HEK293 (cell line): ENCODE measurements at regions not wholly inside any gene's neighbourhood (a gene's known extent, or its start where the extent isn't known, plus 50 kb on each side); places are given as distances from the start of the nearest gene placed in this dataset.

Experiments
- CTCF ChIA-PET: fragments of 350-600 bp; formaldehyde crosslinking; extraction: SDS; loops from one replicate; lab custom pipeline; 2021; ENCODE audit warnings: antibody characterized with exemption; lab: Yijun Ruan, JAX
- POLR2A ChIA-PET: fragments of 300-600 bp; formaldehyde crosslinking; extraction: SDS; loops from one replicate; lab custom pipeline; 2020; ENCODE audit warnings: antibody characterized with exemption, inconsistent platforms; lab: Yijun Ruan, JAX
- H3K27ac ChIP-seq: fragments of 200-500 bp; sonication (Bioruptor generic); 2 replicates; pipeline ENCODE4 v1.5.1; 2014; ENCODE audit warnings: low read depth, low read length, control low read depth, inconsistent platforms; ENCODE audit errors: extremely low read depth
- H3K36me3 ChIP-seq, 2 experiments: fragments of 200-500 bp in 1 of 2; sonication (Bioruptor generic) in 1 of 2; 1 replicate in 1 of 2; 2 replicates in 1 of 2; pipeline ENCODE4 v1.5.1; 2014 to 2017; ENCODE audit warnings: inconsistent platforms in 2 of 2, low read length in 2 of 2; ENCODE audit not compliant: control insufficient read depth in 2 of 2, insufficient read depth in 1 of 2
- H3K4me1 ChIP-seq: fragments of 200-500 bp; sonication (Bioruptor generic); 2 replicates; pipeline ENCODE4 v1.5.1; 2014; ENCODE audit warnings: mild to moderate bottlenecking, low read length, inconsistent platforms; ENCODE audit not compliant: control insufficient read depth, insufficient read depth
- H3K4me3 ChIP-seq: 2 replicates; pipeline ENCODE4 v1.5.1; 2011; ENCODE audit warnings: low read depth, mild to moderate bottlenecking, control low read depth, low read length, moderate library complexity
- H3K9me3 ChIP-seq: fragments of 200-500 bp; sonication (Bioruptor generic); 2 replicates; pipeline ENCODE4 v1.5.1; 2014; ENCODE audit warnings: low read depth, low read length, inconsistent platforms; ENCODE audit not compliant: control insufficient read depth, insufficient read depth
- GLI4 ChIP-seq: fragments of 450-650 bp; formaldehyde crosslinking; IDR thresholded peaks from 2 replicates; pipeline ENCODE4 v1.5.1; 2016; ENCODE audit warnings: missing biosample characterization, missing genetic modification characterization
- IKZF3 ChIP-seq: fragments of 450-650 bp; IDR thresholded peaks from 2 replicates; pipeline ENCODE4 v1.5.0; 2018; ENCODE audit warnings: missing biosample characterization, mild to moderate bottlenecking, missing genetic modification characterization, moderate library complexity
- SP2 ChIP-seq: fragments of 450-650 bp; formaldehyde crosslinking; IDR thresholded peaks from 2 replicates; pipeline ENCODE4 v1.5.1; 2016; ENCODE audit warnings: missing biosample characterization, missing genetic modification characterization
- TRIM28 ChIP-seq: IDR thresholded peaks from 2 replicates; pipeline ENCODE4 v1.6.1; 2011; ENCODE audit warnings: low read length, control low read depth, borderline replicate concordance
- ZNF10 ChIP-seq: fragments of 450-650 bp; formaldehyde crosslinking; IDR thresholded peaks from 2 replicates; pipeline ENCODE4 v1.5.1; 2017; ENCODE audit warnings: missing biosample characterization, missing genetic modification characterization
- ZNF114 ChIP-seq: fragments of 450-650 bp; formaldehyde crosslinking; IDR thresholded peaks from 2 replicates; pipeline ENCODE4 v1.5.0; 2017; ENCODE audit warnings: missing biosample characterization, missing genetic modification characterization
- ZNF19 ChIP-seq: fragments of 450-650 bp; formaldehyde crosslinking; IDR thresholded peaks from 2 replicates; pipeline ENCODE4; 2016; ENCODE audit warnings: missing biosample characterization, missing genetic modification characterization, low read depth
- ZNF202 ChIP-seq: fragments of 450-650 bp; formaldehyde crosslinking; IDR thresholded peaks from 2 replicates; pipeline ENCODE4 v1.5.1; 2016; ENCODE audit warnings: missing biosample characterization, missing genetic modification characterization, borderline replicate concordance
- ZNF221 ChIP-seq: fragments of 450-650 bp; formaldehyde crosslinking; IDR thresholded peaks from 2 replicates; pipeline ENCODE4 v1.5.1; 2017; ENCODE audit warnings: missing biosample characterization, missing genetic modification characterization, borderline replicate concordance
- ZNF274 ChIP-seq, 2 experiments: fragments of 200-500 bp in 1 of 2; fragments of 450-650 bp in 1 of 2; sonication (Bioruptor generic) in 1 of 2; formaldehyde crosslinking in 1 of 2; IDR thresholded peaks; 2 replicates each; pipeline versions ENCODE4 v1.5.1 to v1.6.1; 2014 to 2016; ENCODE audit warnings: borderline replicate concordance in 1 of 2, inconsistent platforms in 1 of 2, low read length in 1 of 2, missing biosample characterization in 1 of 2, missing genetic modification characterization in 1 of 2
- ZNF341 ChIP-seq: fragments of 450-650 bp; formaldehyde crosslinking; IDR thresholded peaks from 2 replicates; pipeline ENCODE4; 2016; ENCODE audit warnings: low read depth, missing biosample characterization, missing genetic modification characterization
- ZNF354C ChIP-seq: fragments of 450-650 bp; formaldehyde crosslinking; IDR thresholded peaks from 2 replicates; pipeline ENCODE4 v1.5.1; 2016; ENCODE audit warnings: missing biosample characterization, missing genetic modification characterization, low read depth, borderline replicate concordance
- ZNF391 ChIP-seq: fragments of 450-650 bp; formaldehyde crosslinking; IDR thresholded peaks from 2 replicates; pipeline ENCODE4 v1.5.1; 2016; ENCODE audit warnings: low read depth, missing biosample characterization, missing genetic modification characterization, borderline replicate concordance
- ZNF404 ChIP-seq: fragments of 450-650 bp; formaldehyde crosslinking; IDR thresholded peaks from 2 replicates; pipeline ENCODE4 v1.5.1; 2017; ENCODE audit warnings: missing biosample characterization, missing genetic modification characterization
- ZNF426 ChIP-seq: fragments of 450-650 bp; formaldehyde crosslinking; IDR thresholded peaks from 2 replicates; pipeline ENCODE4 v1.5.1; 2017; ENCODE audit warnings: missing biosample characterization, missing genetic modification characterization, mild to moderate bottlenecking, inconsistent platforms, moderate library complexity
- ZNF514 ChIP-seq: fragments of 450-650 bp; formaldehyde crosslinking; IDR thresholded peaks from 2 replicates; pipeline ENCODE4 v1.5.1; 2016; ENCODE audit warnings: missing biosample characterization, missing genetic modification characterization
- ZNF658 ChIP-seq: fragments of 450-650 bp; formaldehyde crosslinking; IDR thresholded peaks from 2 replicates; pipeline ENCODE4; 2016; ENCODE audit warnings: missing biosample characterization, missing genetic modification characterization
- ZNF670 ChIP-seq: fragments of 450-650 bp; formaldehyde crosslinking; IDR thresholded peaks from 2 replicates; pipeline ENCODE4 v1.5.1; 2016; ENCODE audit warnings: missing biosample characterization, missing genetic modification characterization, low read depth
- ZNF707 ChIP-seq: fragments of 450-650 bp; formaldehyde crosslinking; IDR thresholded peaks from 2 replicates; pipeline ENCODE4 v1.5.1; 2016; ENCODE audit warnings: missing biosample characterization, missing genetic modification characterization
- ZNF791 ChIP-seq: fragments of 450-650 bp; formaldehyde crosslinking; IDR thresholded peaks from 2 replicates; pipeline ENCODE4 v1.5.1; 2016; ENCODE audit warnings: missing biosample characterization, missing genetic modification characterization
- ZNF792 ChIP-seq: fragments of 450-650 bp; formaldehyde crosslinking; IDR thresholded peaks from 2 replicates; pipeline ENCODE4 v1.5.1; 2016; ENCODE audit warnings: missing biosample characterization, missing genetic modification characterization
- ZNF837 ChIP-seq: fragments of 450-650 bp; formaldehyde crosslinking; IDR thresholded peaks from 2 replicates; pipeline ENCODE4 v1.5.1; 2016; ENCODE audit warnings: missing biosample characterization, missing genetic modification characterization
- ZNF843 ChIP-seq: fragments of 450-650 bp; formaldehyde crosslinking; IDR thresholded peaks from 2 replicates; pipeline ENCODE4 v1.5.1; 2016; ENCODE audit warnings: missing biosample characterization, missing genetic modification characterization
- ZSCAN23 ChIP-seq: fragments of 450-650 bp; formaldehyde crosslinking; IDR thresholded peaks from 2 replicates; pipeline ENCODE4 v1.5.1; 2016; ENCODE audit warnings: missing biosample characterization, missing genetic modification characterization
- TF ChIP-seq, protein P1 (sequence below): fragments of 450-650 bp; formaldehyde crosslinking; IDR thresholded peaks from 2 replicates; pipeline ENCODE4 v1.5.1; 2016; ENCODE audit warnings: missing biosample characterization, missing genetic modification characterization, low read depth
- TF ChIP-seq, protein P2 (sequence below): fragments of 450-650 bp; formaldehyde crosslinking; IDR thresholded peaks from 2 replicates; pipeline ENCODE4 v1.5.1; 2016; ENCODE audit warnings: missing biosample characterization, missing genetic modification characterization
- TF ChIP-seq, protein P3 (sequence below): fragments of 450-650 bp; formaldehyde crosslinking; IDR thresholded peaks from 2 replicates; pipeline ENCODE4 v1.5.1; 2016; ENCODE audit warnings: missing biosample characterization, missing genetic modification characterization
- TF ChIP-seq, protein P4 (sequence below): fragments of 450-650 bp; formaldehyde crosslinking; IDR thresholded peaks from 2 replicates; pipeline ENCODE4 v1.5.1; 2016; ENCODE audit warnings: missing biosample characterization, missing genetic modification characterization
- TF ChIP-seq, protein P5 (sequence below): fragments of 450-650 bp; formaldehyde crosslinking; IDR thresholded peaks from 2 replicates; pipeline ENCODE4 v1.5.1; 2017; ENCODE audit warnings: missing biosample characterization, missing genetic modification characterization

DNA sequence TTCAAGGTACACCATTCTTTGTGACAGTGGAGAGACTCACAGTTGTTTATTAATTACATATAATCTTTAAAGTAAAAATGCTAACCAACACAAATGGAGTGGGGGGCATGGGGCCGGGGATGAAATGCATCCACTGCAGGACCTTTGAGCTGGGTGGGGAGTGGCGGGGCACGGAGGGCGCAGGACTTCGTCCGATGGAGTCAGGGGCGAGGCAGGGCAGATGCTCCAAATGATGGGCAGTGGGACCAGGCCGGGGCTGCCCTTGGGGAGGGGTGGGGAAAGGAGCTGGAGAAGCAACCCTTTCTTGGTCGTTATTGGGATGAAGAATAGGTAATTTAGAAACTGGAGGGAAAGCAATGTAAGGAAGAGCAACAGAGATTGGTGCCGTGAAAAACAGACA lies 220.0 kb downstream of the TEX29 start:
- Histone ChIP-seq H3K27ac (no peak overlapping the region), H3K36me3 (no peaks in the 10 kb centered on the region), H3K9me3 (no peaks in the 10 kb centered on the region), H3K4me3 (no peak overlapping the region), H3K4me1 (no peaks in the 10 kb centered on the region)
- TF ChIP-seq ZNF404 (tag by site-specific recombination) (no peak), ZNF341 (tag by site-specific recombination) (no peak), ZNF658 (tag by site-specific recombination) (no peak), ZNF843 (tag by site-specific recombination) (no peak), ZNF791 (tag by site-specific recombination) (no peak), ZNF202 (no peak), ZNF10 (tag by site-specific recombination) (no peak), ZNF391 (no peak), SP2 (tag by site-specific recombination) (no peak)
- TF ChIP-seq, protein P1, sequence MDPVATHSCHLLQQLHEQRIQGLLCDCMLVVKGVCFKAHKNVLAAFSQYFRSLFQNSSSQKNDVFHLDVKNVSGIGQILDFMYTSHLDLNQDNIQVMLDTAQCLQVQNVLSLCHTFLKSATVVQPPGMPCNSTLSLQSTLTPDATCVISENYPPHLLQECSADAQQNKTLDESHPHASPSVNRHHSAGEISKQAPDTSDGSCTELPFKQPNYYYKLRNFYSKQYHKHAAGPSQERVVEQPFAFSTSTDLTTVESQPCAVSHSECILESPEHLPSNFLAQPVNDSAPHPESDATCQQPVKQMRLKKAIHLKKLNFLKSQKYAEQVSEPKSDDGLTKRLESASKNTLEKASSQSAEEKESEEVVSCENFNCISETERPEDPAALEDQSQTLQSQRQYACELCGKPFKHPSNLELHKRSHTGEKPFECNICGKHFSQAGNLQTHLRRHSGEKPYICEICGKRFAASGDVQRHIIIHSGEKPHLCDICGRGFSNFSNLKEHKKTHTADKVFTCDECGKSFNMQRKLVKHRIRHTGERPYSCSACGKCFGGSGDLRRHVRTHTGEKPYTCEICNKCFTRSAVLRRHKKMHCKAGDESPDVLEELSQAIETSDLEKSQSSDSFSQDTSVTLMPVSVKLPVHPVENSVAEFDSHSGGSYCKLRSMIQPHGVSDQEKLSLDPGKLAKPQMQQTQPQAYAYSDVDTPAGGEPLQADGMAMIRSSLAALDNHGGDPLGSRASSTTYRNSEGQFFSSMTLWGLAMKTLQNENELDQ, result no peak
- TF ChIP-seq, protein P2, sequence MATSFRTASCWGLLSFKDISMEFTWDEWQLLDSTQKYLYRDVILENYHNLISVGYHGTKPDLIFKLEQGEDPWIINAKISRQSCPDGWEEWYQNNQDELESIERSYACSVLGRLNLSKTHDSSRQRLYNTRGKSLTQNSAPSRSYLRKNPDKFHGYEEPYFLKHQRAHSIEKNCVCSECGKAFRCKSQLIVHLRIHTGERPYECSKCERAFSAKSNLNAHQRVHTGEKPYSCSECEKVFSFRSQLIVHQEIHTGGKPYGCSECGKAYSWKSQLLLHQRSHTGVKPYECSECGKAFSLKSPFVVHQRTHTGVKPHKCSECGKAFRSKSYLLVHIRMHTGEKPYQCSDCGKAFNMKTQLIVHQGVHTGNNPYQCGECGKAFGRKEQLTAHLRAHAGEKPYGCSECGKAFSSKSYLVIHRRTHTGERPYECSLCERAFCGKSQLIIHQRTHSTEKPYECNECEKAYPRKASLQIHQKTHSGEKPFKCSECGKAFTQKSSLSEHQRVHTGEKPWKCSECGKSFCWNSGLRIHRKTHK (tag by site-specific recombination), result no peak
- TF ChIP-seq, protein P3, sequence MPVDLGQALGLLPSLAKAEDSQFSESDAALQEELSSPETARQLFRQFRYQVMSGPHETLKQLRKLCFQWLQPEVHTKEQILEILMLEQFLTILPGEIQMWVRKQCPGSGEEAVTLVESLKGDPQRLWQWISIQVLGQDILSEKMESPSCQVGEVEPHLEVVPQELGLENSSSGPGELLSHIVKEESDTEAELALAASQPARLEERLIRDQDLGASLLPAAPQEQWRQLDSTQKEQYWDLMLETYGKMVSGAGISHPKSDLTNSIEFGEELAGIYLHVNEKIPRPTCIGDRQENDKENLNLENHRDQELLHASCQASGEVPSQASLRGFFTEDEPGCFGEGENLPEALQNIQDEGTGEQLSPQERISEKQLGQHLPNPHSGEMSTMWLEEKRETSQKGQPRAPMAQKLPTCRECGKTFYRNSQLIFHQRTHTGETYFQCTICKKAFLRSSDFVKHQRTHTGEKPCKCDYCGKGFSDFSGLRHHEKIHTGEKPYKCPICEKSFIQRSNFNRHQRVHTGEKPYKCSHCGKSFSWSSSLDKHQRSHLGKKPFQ (tag by site-specific recombination), result no peak
- TF ChIP-seq, protein P4, sequence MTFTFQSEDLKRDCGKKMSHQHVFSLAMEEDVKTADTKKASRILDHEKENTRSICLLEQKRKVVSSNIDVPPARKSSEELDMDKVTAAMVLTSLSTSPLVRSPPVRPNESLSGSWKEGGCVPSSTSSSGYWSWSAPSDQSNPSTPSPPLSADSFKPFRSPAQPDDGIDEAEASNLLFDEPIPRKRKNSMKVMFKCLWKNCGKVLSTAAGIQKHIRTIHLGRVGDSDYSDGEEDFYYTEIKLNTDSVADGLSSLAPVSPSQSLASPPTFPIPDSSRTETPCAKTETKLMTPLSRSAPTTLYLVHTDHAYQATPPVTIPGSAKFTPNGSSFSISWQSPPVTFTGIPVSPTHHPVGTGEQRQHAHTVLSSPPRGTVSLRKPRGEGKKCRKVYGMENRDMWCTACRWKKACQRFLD (tag by site-specific recombination), result no peak
- ChIA-PET CTCF (no interaction called here), POLR2A (interaction anchor here (0.7 kb wide), 2 partner anchors 9 to 211 kb away, joined by 3 to 4 read pairs; no protein-coding TSS in a partner anchor)

DNA sequence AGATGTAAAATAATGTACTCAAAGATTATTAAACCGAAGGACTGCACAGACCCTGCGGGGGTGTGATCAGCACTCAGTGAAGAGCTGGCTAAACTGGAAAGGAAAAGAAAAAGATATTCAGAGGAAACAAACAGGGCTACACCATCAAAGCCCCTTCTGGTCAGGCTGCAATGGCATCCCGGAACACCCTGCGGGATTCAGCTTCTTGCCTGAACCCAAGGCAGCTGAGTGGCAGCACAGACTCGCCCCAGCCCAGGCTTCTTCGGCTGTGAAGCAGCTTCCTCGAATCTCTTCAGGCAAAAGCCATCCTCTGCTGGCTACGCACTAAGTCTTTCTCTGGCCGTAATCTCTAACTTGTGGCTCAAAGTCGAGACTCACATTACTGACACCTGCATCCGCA lies 220.9 kb downstream of the TEX29 start:
- ChIA-PET POLR2A (no interaction called here), CTCF (interaction anchor here (0.9 kb wide), 1 partner anchor 36 kb away, joined by 4 read pairs; no protein-coding TSS in a partner anchor)
- Histone ChIP-seq H3K27ac (no peak overlapping the region), H3K9me3 (no peaks in the 10 kb centered on the region), H3K36me3 (no peaks in the 10 kb centered on the region), H3K4me1 (no peaks in the 10 kb centered on the region), H3K4me3 (no peak overlapping the region)
- TF ChIP-seq, protein P5, sequence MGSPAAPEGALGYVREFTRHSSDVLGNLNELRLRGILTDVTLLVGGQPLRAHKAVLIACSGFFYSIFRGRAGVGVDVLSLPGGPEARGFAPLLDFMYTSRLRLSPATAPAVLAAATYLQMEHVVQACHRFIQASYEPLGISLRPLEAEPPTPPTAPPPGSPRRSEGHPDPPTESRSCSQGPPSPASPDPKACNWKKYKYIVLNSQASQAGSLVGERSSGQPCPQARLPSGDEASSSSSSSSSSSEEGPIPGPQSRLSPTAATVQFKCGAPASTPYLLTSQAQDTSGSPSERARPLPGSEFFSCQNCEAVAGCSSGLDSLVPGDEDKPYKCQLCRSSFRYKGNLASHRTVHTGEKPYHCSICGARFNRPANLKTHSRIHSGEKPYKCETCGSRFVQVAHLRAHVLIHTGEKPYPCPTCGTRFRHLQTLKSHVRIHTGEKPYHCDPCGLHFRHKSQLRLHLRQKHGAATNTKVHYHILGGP, result no peak
- TF ChIP-seq GLI4 (tag by site-specific recombination), result no peak
- no peak for TF ChIP-seq ZNF707 (tag by site-specific recombination)
- TF ChIP-seq ZNF354C (tag by site-specific recombination), result no peak
- no peak for TF ChIP-seq ZSCAN23 (tag by site-specific recombination)
- TF ChIP-seq ZNF514 (tag by site-specific recombination), result no peak
- no peak for TF ChIP-seq ZNF19
- no peak for TF ChIP-seq TRIM28
- no peak for TF ChIP-seq ZNF404 (tag by site-specific recombination)
- no peak for TF ChIP-seq ZNF837
- TF ChIP-seq ZNF670 (tag by site-specific recombination), result no peak
- no peak for TF ChIP-seq ZNF221 (tag by site-specific recombination)
- TF ChIP-seq ZNF274 (IDR thresholded peaks at IDR 0.05; ENCODE audit: low read length), result no peak
- no peak for TF ChIP-seq ZNF274 (tag by site-specific recombination; IDR thresholded peaks at IDR 0.05; ENCODE audit: borderline replicate concordance)
- no peak for TF ChIP-seq IKZF3 (tag by site-specific recombination)
- no peak for TF ChIP-seq ZNF792
- no peak for TF ChIP-seq ZNF114
- TF ChIP-seq ZNF426 (tag by site-specific recombination), result no peak
